Stimulated activated CD8-positive, alpha-beta memory T cell treated with anti-CD3 and anti-CD28 coated beads, Interleukin-4, amount 100 ng/mL, for 4 hours (primary cell): ENCODE measurements at regions not wholly inside any gene's neighbourhood (a gene's known extent, or its start where the extent isn't known, plus 50 kb on each side); places are given as distances from the start of the nearest gene placed in this dataset.

Experiments used
- DNase-seq, 2 donors: peaks; one replicate each; pipeline ENCODE4 v3.0.0-alpha.2; 2020; ENCODE audit warnings: low read depth in 2 of 2, low spot score in 1 of 2

- DNase-seq, result no peak
These were observed 111.1 kb downstream of the SPTSSA start for GRCh38 chr14:34350903-34351302.

GRCh38 chr14:34348592-34348991 is 113.4 kb downstream of the SPTSSA start:
- DNase-seq, result no peak

GRCh38 chr14:34347683-34348082 is 114.4 kb downstream of the SPTSSA start:
- DNase-seq, result no peak

- DNase-seq, result no peak
These were observed 116.1 kb downstream of the SPTSSA start for GRCh38 chr14:34345718-34346465.

- DNase-seq, result no peak
These were observed 117.7 kb downstream of the SPTSSA start for GRCh38 chr14:34344318-34344717.

GRCh38 chr14:34340025-34340625 is 121.9 kb downstream of the SPTSSA start:
- no peak for DNase-seq

- no peak for DNase-seq
These were observed 124.0 kb downstream of the SPTSSA start for GRCh38 chr14:34338056-34338455.

- DNase-seq, result no peak
These were observed 125.5 kb downstream of the SPTSSA start for GRCh38 chr14:34336501-34336900.

- no peak for DNase-seq
These were observed 126.1 kb downstream of the SPTSSA start for GRCh38 chr14:34335968-34336367.

- DNase-seq, result no peak
These were observed 127.7 kb downstream of the SPTSSA start for GRCh38 chr14:34334329-34334728.

- DNase-seq, result peak; percentile 8 to 30
These were observed 130.1 kb downstream of the SPTSSA start for GRCh38 chr14:34331728-34332623.

- no peak for DNase-seq
These were observed 131.2 kb downstream of the SPTSSA start for GRCh38 chr14:34330846-34331245.

GRCh38 chr14:34329301-34329700 is 132.7 kb downstream of the SPTSSA start:
- no peak for DNase-seq

GRCh38 chr14:34328178-34328577 is 133.9 kb downstream of the SPTSSA start:
- no peak for DNase-seq

- no peak for DNase-seq
These were observed 136.5 kb downstream of the SPTSSA start for GRCh38 chr14:34325493-34325892.

- DNase-seq, result no peak
These were observed 137.7 kb downstream of the SPTSSA start for GRCh38 chr14:34324363-34324795.

- peak; percentile 27 to 65 for DNase-seq
These were observed 139.1 kb downstream of the SPTSSA start for GRCh38 chr14:34322940-34323418.

GRCh38 chr14:34319140-34319539 is 142.9 kb downstream of the SPTSSA start:
- DNase-seq, result no peak

- no peak for DNase-seq
These were observed 144.0 kb downstream of the SPTSSA start for GRCh38 chr14:34318014-34318413.

- no peak for DNase-seq
These were observed 151.3 kb downstream of the SPTSSA start for GRCh38 chr14:34310724-34311123.

GRCh38 chr14:34303811-34304210 is 158.2 kb downstream of the SPTSSA start:
- DNase-seq, result no peak

GRCh38 chr14:34302654-34303053 is 159.4 kb downstream of the SPTSSA start:
- no peak for DNase-seq
